Memory B cell (primary cell): ENCODE measurements at regions not wholly inside any gene's neighbourhood (a gene's known extent, or its start where the extent isn't known, plus 50 kb on each side); places are given as distances from the start of the nearest gene placed in this dataset.

Source experiments
- ATAC-seq: fragments of 150-1000 bp; cut with Tn5 transposase; 2 replicates; pipeline ENCODE4 v1.10.0; 2021; ENCODE audit warnings: low read depth, mild to moderate bottlenecking, moderate library complexity
- DNase-seq, 2 donors: peaks; one replicate each; pipeline ENCODE4 v3.0.0; 2022; ENCODE audit warnings: low spot score in 2 of 2
- H3K27ac Mint-ChIP-seq: one replicate; pipeline ENCODE4 v1.8.0; 2022; ENCODE audit warnings: mild to moderate bottlenecking, moderate library complexity, mixed read lengths
- H3K27me3 Mint-ChIP-seq: one replicate; pipeline ENCODE4 v1.8.0; 2022; ENCODE audit warnings: mixed read lengths
- H3K36me3 Mint-ChIP-seq: one replicate; pipeline ENCODE4 v1.8.0; 2022; ENCODE audit warnings: mild to moderate bottlenecking, mixed read lengths
- H3K4me1 Mint-ChIP-seq: one replicate; pipeline ENCODE4 v1.8.0; 2022; ENCODE audit warnings: mixed read lengths
- H3K4me3 Mint-ChIP-seq: one replicate; pipeline ENCODE4 v1.8.0; 2022; ENCODE audit warnings: mild to moderate bottlenecking, moderate library complexity, mixed read lengths
- H3K9me3 Mint-ChIP-seq: one replicate; pipeline ENCODE4 v1.8.0; 2022; ENCODE audit warnings: mixed read lengths

- H3K27me3 Mint-ChIP-seq = no peaks in the 10 kb centered on the region
- no peaks in the 10 kb centered on the region for H3K4me1 Mint-ChIP-seq
- no peak overlapping the region for H3K4me3 Mint-ChIP-seq
- DNase-seq (no peak), ATAC-seq (no peak)
- no peaks in the 10 kb centered on the region for H3K9me3 Mint-ChIP-seq
- H3K27ac Mint-ChIP-seq = no peak overlapping the region
- no peaks in the 10 kb centered on the region for H3K36me3 Mint-ChIP-seq
These were observed 272.0 kb upstream of the KYNU start for GRCh38 chr2:142605421-142605820.

- Mint-ChIP-seq H3K27me3 (no peaks in the 10 kb centered on the region), H3K4me3 (no peak overlapping the region), H3K36me3 (no peaks in the 10 kb centered on the region), H3K4me1 (no peaks in the 10 kb centered on the region), H3K9me3 (no peaks in the 10 kb centered on the region), H3K27ac (no peak overlapping the region)
- ATAC-seq (no peak), DNase-seq (no peak)
These were observed 273.7 kb upstream of the KYNU start for GRCh38 chr2:142603759-142604158.

GRCh38 chr2:142602418-142602989 lies 275.0 kb upstream of the KYNU start:
- no peaks in the 10 kb centered on the region for H3K27me3 Mint-ChIP-seq
- DNase-seq = no peak
- ATAC-seq = no peak
- H3K9me3 Mint-ChIP-seq = no peaks in the 10 kb centered on the region
- no peaks in the 10 kb centered on the region for H3K4me1 Mint-ChIP-seq
- no peak overlapping the region for H3K4me3 Mint-ChIP-seq
- H3K36me3 Mint-ChIP-seq = no peaks in the 10 kb centered on the region
- H3K27ac Mint-ChIP-seq = no peak overlapping the region

- Mint-ChIP-seq H3K36me3 (no peaks in the 10 kb centered on the region), H3K27ac (no peak overlapping the region), H3K4me3 (no peak overlapping the region), H3K4me1 (no peaks in the 10 kb centered on the region), H3K27me3 (no peaks in the 10 kb centered on the region), H3K9me3 (no peaks in the 10 kb centered on the region)
- no peak for ATAC-seq
- DNase-seq = no peak
These were observed 275.7 kb upstream of the KYNU start for GRCh38 chr2:142601794-142602193.

GRCh38 chr2:142599504-142599903 lies 278.0 kb upstream of the KYNU start:
- Mint-ChIP-seq H3K4me1 (no peaks in the 10 kb centered on the region), H3K36me3 (no peaks in the 10 kb centered on the region), H3K4me3 (no peak overlapping the region), H3K9me3 (no peaks in the 10 kb centered on the region), H3K27me3 (no peaks in the 10 kb centered on the region), H3K27ac (no peak overlapping the region)
- ATAC-seq (no peak), DNase-seq (no peak)

- Mint-ChIP-seq H3K27ac (no peak overlapping the region), H3K4me1 (no peaks in the 10 kb centered on the region), H3K4me3 (no peak overlapping the region), H3K27me3 (no peaks in the 10 kb centered on the region), H3K36me3 (no peaks in the 10 kb centered on the region), H3K9me3 (no peaks in the 10 kb centered on the region)
- ATAC-seq (no peak), DNase-seq (no peak)
These were observed 278.6 kb upstream of the KYNU start for GRCh38 chr2:142598846-142599245.

- no peaks in the 10 kb centered on the region for H3K9me3 Mint-ChIP-seq
- no peak overlapping the region for H3K27ac Mint-ChIP-seq
These were observed 281.0 kb upstream of the KYNU start for GRCh38 chr2:142596334-142597088.

GRCh38 chr2:142594935-142595334 lies 282.5 kb upstream of the KYNU start:
- H3K36me3 Mint-ChIP-seq = no peaks in the 10 kb centered on the region
- no peak overlapping the region for H3K27ac Mint-ChIP-seq
- no peaks in the 10 kb centered on the region for H3K4me1 Mint-ChIP-seq
- ATAC-seq (no peak), DNase-seq (no peak)
- no peak overlapping the region for H3K4me3 Mint-ChIP-seq
- H3K9me3 Mint-ChIP-seq = no peaks in the 10 kb centered on the region
- H3K27me3 Mint-ChIP-seq = no peaks in the 10 kb centered on the region

More at GRCh38 chr2:142596334-142597088, 281.0 kb upstream of the KYNU start:
- Mint-ChIP-seq H3K36me3 (no peaks in the 10 kb centered on the region), H3K4me1 (no peaks in the 10 kb centered on the region), H3K27me3 (no peaks in the 10 kb centered on the region), H3K4me3 (no peak overlapping the region)
- DNase-seq = no peak
- no peak for ATAC-seq

- Mint-ChIP-seq H3K27ac (no peak overlapping the region), H3K4me3 (no peak overlapping the region), H3K36me3 (no peaks in the 10 kb centered on the region), H3K27me3 (no peaks in the 10 kb centered on the region), H3K9me3 (no peaks in the 10 kb centered on the region), H3K4me1 (no peaks in the 10 kb centered on the region)
- DNase-seq (no peak), ATAC-seq (no peak)
These were observed 285.3 kb upstream of the KYNU start for GRCh38 chr2:142592171-142592570.

- Mint-ChIP-seq H3K36me3 (no peaks in the 10 kb centered on the region), H3K4me3 (no peak overlapping the region), H3K27me3 (no peaks in the 10 kb centered on the region), H3K4me1 (peaks cover 7% of the 10 kb centered on the region), H3K27ac (no peak overlapping the region), H3K9me3 (no peaks in the 10 kb centered on the region)
- DNase-seq (no peak), ATAC-seq (no peak)
These were observed 286.0 kb upstream of the KYNU start for GRCh38 chr2:142591420-142591819.

GRCh38 chr2:142588269-142588668 lies 289.2 kb upstream of the KYNU start:
- Mint-ChIP-seq H3K4me3 (no peak overlapping the region), H3K36me3 (no peaks in the 10 kb centered on the region), H3K27me3 (no peaks in the 10 kb centered on the region), H3K4me1 (peaks cover 14% of the 10 kb centered on the region), H3K9me3 (no peaks in the 10 kb centered on the region), H3K27ac (no peak overlapping the region)
- no peak for DNase-seq
- ATAC-seq = no peak

GRCh38 chr2:142586693-142587580 lies 290.5 kb upstream of the KYNU start:
- Mint-ChIP-seq H3K27ac (peak overlapping the region; percentile 82), H3K9me3 (no peaks in the 10 kb centered on the region), H3K36me3 (no peaks in the 10 kb centered on the region), H3K4me3 (no peak overlapping the region), H3K27me3 (no peaks in the 10 kb centered on the region), H3K4me1 (peaks cover 14% of the 10 kb centered on the region)
- DNase-seq (peak in 1 of 2 donors; percentile 16), ATAC-seq (no peak)

- Mint-ChIP-seq H3K4me3 (no peak overlapping the region), H3K4me1 (peaks cover 14% of the 10 kb centered on the region), H3K36me3 (no peaks in the 10 kb centered on the region), H3K9me3 (no peaks in the 10 kb centered on the region), H3K27ac (no peak overlapping the region), H3K27me3 (no peaks in the 10 kb centered on the region)
- ATAC-seq (no peak), DNase-seq (no peak)
These were observed 291.7 kb upstream of the KYNU start for GRCh38 chr2:142585785-142586184.

GRCh38 chr2:142582317-142582716 lies 295.1 kb upstream of the KYNU start:
- no peak overlapping the region for H3K27ac Mint-ChIP-seq
- ATAC-seq (no peak), DNase-seq (no peak)
- H3K9me3 Mint-ChIP-seq = no peaks in the 10 kb centered on the region
- peaks cover 14% of the 10 kb centered on the region for H3K4me1 Mint-ChIP-seq
- no peaks in the 10 kb centered on the region for H3K36me3 Mint-ChIP-seq
- no peak overlapping the region for H3K4me3 Mint-ChIP-seq
- peaks cover 2% of the 10 kb centered on the region for H3K27me3 Mint-ChIP-seq
